GM12878 (cell line): ENCODE measurements at regions not wholly inside any gene's neighbourhood (a gene's known extent, or its start where the extent isn't known, plus 50 kb on each side); places are given as distances from the start of the nearest gene placed in this dataset.

Source experiments
- BRCA1 ChIP-seq: IDR thresholded peaks from 2 replicates; pipeline ENCODE4 v1.6.1; 2011; ENCODE audit warnings: low read depth, low read length, improper control_type of control experiment
- EED ChIP-seq: sonication (generic); IDR thresholded peaks from 2 replicates; pipeline ENCODE4 v1.6.1; 2016; ENCODE audit warnings: antibody characterized with exemption, low read depth
- ZNF217 ChIP-seq: fragments of 450-650 bp; IDR thresholded peaks from 2 replicates; pipeline ENCODE4 v1.6.1; 2017; ENCODE audit warnings: antibody characterized with exemption, mild to moderate bottlenecking
- TF ChIP-seq, protein P1 (sequence below): fragments of 450-650 bp; formaldehyde crosslinking; IDR thresholded peaks from 2 replicates; pipeline ENCODE4 v1.4.0; 2020; ENCODE audit warnings: mild to moderate bottlenecking, moderate library complexity
- TF ChIP-seq, protein P2 (sequence below): IDR thresholded peaks from 2 replicates; pipeline ENCODE4 v1.6.1; 2011; ENCODE audit warnings: borderline replicate concordance, low read depth, mild to moderate bottlenecking, moderate library complexity, low read length; ENCODE audit not compliant: insufficient read depth, poor library complexity, severe bottlenecking
- TF ChIP-seq, protein P3 (sequence below): fragments of 450-650 bp; IDR thresholded peaks from 2 replicates; pipeline ENCODE4 v1.6.1; 2017; ENCODE audit warnings: mild to moderate bottlenecking, moderate library complexity

DNA sequence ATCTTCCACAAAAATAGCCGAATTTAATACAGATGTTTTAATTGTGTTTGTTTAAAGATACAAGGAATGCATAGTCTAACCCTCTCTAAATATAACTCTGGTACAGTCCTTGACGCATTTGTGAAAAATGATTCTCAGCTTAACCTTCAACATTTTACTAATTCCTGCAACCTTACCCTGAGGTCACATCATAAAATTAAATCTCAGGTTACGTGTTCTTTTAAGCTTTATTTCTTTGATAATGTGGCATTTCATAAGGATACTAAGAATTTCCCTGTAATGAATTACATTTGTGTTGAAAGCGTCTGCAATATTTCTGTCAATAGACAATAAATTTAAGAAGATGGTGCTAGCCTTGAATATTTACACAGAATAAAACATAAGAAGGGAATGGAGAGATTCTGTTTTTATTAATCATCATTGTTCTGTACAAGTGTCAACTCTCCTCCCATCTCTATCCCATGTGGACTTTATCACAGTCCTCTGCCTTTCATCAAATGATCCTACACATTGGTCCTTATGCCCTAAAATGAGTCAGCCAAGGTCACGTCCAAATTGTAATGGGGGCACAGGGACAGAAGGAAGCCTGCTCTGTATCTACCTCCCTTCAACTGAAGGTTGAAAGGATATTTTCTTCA is 769.3 kb upstream of the FLRT2 start (continued):
- TF ChIP-seq, protein P1, sequence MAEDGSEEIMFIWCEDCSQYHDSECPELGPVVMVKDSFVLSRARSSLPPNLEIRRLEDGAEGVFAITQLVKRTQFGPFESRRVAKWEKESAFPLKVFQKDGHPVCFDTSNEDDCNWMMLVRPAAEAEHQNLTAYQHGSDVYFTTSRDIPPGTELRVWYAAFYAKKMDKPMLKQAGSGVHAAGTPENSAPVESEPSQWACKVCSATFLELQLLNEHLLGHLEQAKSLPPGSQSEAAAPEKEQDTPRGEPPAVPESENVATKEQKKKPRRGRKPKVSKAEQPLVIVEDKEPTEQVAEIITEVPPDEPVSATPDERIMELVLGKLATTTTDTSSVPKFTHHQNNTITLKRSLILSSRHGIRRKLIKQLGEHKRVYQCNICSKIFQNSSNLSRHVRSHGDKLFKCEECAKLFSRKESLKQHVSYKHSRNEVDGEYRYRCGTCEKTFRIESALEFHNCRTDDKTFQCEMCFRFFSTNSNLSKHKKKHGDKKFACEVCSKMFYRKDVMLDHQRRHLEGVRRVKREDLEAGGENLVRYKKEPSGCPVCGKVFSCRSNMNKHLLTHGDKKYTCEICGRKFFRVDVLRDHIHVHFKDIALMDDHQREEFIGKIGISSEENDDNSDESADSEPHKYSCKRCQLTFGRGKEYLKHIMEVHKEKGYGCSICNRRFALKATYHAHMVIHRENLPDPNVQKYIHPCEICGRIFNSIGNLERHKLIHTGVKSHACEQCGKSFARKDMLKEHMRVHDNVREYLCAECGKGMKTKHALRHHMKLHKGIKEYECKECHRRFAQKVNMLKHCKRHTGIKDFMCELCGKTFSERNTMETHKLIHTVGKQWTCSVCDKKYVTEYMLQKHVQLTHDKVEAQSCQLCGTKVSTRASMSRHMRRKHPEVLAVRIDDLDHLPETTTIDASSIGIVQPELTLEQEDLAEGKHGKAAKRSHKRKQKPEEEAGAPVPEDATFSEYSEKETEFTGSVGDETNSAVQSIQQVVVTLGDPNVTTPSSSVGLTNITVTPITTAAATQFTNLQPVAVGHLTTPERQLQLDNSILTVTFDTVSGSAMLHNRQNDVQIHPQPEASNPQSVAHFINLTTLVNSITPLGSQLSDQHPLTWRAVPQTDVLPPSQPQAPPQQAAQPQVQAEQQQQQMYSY (CRISPR knock-in tag): no peak
- TF ChIP-seq, protein P2, sequence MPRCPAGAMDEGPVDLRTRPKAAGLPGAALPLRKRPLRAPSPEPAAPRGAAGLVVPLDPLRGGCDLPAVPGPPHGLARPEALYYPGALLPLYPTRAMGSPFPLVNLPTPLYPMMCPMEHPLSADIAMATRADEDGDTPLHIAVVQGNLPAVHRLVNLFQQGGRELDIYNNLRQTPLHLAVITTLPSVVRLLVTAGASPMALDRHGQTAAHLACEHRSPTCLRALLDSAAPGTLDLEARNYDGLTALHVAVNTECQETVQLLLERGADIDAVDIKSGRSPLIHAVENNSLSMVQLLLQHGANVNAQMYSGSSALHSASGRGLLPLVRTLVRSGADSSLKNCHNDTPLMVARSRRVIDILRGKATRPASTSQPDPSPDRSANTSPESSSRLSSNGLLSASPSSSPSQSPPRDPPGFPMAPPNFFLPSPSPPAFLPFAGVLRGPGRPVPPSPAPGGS: no peak
- TF ChIP-seq ZNF217: no peak
- no peak for TF ChIP-seq BRCA1
- TF ChIP-seq EED: no peak
- TF ChIP-seq, protein P3, sequence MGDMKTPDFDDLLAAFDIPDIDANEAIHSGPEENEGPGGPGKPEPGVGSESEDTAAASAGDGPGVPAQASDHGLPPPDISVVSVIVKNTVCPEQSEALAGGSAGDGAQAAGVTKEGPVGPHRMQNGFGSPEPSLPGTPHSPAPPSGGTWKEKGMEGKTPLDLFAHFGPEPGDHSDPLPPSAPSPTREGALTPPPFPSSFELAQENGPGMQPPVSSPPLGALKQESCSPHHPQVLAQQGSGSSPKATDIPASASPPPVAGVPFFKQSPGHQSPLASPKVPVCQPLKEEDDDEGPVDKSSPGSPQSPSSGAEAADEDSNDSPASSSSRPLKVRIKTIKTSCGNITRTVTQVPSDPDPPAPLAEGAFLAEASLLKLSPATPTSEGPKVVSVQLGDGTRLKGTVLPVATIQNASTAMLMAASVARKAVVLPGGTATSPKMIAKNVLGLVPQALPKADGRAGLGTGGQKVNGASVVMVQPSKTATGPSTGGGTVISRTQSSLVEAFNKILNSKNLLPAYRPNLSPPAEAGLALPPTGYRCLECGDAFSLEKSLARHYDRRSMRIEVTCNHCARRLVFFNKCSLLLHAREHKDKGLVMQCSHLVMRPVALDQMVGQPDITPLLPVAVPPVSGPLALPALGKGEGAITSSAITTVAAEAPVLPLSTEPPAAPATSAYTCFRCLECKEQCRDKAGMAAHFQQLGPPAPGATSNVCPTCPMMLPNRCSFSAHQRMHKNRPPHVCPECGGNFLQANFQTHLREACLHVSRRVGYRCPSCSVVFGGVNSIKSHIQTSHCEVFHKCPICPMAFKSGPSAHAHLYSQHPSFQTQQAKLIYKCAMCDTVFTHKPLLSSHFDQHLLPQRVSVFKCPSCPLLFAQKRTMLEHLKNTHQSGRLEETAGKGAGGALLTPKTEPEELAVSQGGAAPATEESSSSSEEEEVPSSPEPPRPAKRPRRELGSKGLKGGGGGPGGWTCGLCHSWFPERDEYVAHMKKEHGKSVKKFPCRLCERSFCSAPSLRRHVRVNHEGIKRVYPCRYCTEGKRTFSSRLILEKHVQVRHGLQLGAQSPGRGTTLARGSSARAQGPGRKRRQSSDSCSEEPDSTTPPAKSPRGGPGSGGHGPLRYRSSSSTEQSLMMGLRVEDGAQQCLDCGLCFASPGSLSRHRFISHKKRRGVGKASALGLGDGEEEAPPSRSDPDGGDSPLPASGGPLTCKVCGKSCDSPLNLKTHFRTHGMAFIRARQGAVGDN: no peak
